ENCODE measurements at regions not wholly inside any gene's neighbourhood (a gene's known extent, or its start where the extent isn't known, plus 50 kb on each side); places are given as distances from the start of the nearest gene placed in this dataset.
"Not testable (repeated sequence)": the region's sequence is repeated elsewhere in the genome, so short reads cannot be mapped to it uniquely, and the experiment has no call there.

DNA sequence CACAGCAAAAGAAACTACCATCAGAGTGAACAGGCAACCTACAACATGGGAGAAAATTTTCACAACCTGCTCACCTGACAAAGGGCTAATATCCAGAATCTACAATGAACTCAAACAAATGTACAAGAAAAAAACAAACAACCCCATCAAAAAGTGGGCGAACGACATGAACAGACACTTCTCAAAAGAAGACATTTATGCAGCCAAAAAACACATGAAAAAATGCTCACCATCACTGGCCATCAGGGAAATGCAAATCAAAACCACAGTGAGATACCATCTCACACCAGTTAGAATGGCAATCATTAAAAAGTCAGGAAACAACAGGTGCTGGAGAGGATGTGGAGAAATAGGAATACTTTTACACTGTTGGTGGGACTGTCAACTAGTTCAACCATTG lies 207.8 kb downstream of the USP6NL start:
- not testable (repeated sequence) for H3K36me3 Mint-ChIP-seq (ENCODE audit: low read depth); H3K4me3 Mint-ChIP-seq (ENCODE audit: unreplicated experiment); H3K27me3 Mint-ChIP-seq (ENCODE audit: low read depth); H3K9me3 Mint-ChIP-seq (ENCODE audit: low read depth); DNase-seq (ENCODE audit: low spot score); H3K4me1 Mint-ChIP-seq (ENCODE audit: low read depth); H3K27ac Mint-ChIP-seq (ENCODE audit: unreplicated experiment)

DNA sequence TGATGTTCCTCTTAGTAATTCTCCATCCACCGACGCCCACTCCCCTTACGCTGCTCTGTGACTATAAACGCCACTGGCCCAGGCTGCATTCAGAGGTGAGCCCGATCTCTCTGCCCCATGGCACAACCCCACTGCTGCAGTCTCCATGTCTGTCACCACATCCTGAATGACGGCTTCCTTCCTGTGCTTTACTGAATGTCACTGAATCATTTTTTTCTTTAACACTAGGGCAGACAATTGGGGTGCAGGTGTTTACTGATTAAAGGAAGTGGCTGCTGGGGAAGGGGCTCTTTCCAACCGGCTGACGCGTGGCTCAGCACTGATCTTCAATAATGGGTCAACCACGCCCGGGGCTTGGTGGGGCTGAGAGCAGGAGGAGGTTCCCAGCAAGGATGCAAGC lies 208.3 kb downstream of the USP6NL start:
- H3K27me3 Mint-ChIP-seq (ENCODE audit: low read depth) = no peaks in the 10 kb centered on the region
- no peak for DNase-seq (ENCODE audit: low spot score)
- no peak overlapping the region for H3K4me3 Mint-ChIP-seq (ENCODE audit: unreplicated experiment)
- no peak overlapping the region for H3K27ac Mint-ChIP-seq (ENCODE audit: unreplicated experiment)
- no peaks in the 10 kb centered on the region for H3K36me3 Mint-ChIP-seq (ENCODE audit: low read depth)
- TF ChIP-seq, protein P1, sequence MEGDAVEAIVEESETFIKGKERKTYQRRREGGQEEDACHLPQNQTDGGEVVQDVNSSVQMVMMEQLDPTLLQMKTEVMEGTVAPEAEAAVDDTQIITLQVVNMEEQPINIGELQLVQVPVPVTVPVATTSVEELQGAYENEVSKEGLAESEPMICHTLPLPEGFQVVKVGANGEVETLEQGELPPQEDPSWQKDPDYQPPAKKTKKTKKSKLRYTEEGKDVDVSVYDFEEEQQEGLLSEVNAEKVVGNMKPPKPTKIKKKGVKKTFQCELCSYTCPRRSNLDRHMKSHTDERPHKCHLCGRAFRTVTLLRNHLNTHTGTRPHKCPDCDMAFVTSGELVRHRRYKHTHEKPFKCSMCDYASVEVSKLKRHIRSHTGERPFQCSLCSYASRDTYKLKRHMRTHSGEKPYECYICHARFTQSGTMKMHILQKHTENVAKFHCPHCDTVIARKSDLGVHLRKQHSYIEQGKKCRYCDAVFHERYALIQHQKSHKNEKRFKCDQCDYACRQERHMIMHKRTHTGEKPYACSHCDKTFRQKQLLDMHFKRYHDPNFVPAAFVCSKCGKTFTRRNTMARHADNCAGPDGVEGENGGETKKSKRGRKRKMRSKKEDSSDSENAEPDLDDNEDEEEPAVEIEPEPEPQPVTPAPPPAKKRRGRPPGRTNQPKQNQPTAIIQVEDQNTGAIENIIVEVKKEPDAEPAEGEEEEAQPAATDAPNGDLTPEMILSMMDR (IDR thresholded peaks at IDR 0.05) = no peak
- peaks cover 3% of the 10 kb centered on the region for H3K9me3 Mint-ChIP-seq (ENCODE audit: low read depth)
- peaks cover 4% of the 10 kb centered on the region for H3K4me1 Mint-ChIP-seq (ENCODE audit: low read depth)

DNA sequence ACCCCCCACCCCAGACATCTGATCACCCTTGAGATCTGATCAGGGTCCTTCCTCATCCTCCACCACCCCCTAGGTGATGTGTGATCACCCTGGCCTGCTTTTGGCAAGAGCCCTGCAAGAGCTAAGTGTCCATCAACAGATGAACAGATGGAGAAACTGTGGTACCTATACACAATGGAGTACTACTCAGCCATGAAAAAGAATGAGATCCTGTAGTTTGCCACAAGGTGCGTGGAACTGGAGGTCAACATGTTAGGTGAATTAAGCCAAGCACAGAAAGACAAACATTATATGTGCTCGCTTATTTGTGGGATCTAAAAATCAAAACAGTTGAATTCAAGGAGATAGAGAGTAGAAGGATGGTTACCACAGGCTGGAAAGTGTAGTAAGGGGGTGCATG lies 209.1 kb downstream of the USP6NL start:
- H3K27ac Mint-ChIP-seq (ENCODE audit: unreplicated experiment) = no peak overlapping the region
- no peaks in the 10 kb centered on the region for H3K27me3 Mint-ChIP-seq (ENCODE audit: low read depth)
- no peaks in the 10 kb centered on the region for H3K36me3 Mint-ChIP-seq (ENCODE audit: low read depth)
- no peak overlapping the region for H3K4me3 Mint-ChIP-seq (ENCODE audit: unreplicated experiment)
- TF ChIP-seq, protein P1 (IDR thresholded peaks at IDR 0.05) = no peak
- peaks cover 4% of the 10 kb centered on the region for H3K4me1 Mint-ChIP-seq (ENCODE audit: low read depth)
- H3K9me3 Mint-ChIP-seq (ENCODE audit: low read depth) = peaks cover 3% of the 10 kb centered on the region
- DNase-seq (ENCODE audit: low spot score) = no peak

- Mint-ChIP-seq H3K9me3 (ENCODE audit: low read depth) (peaks cover 3% of the 10 kb centered on the region), H3K4me3 (ENCODE audit: unreplicated experiment) (no peak overlapping the region), H3K4me1 (ENCODE audit: low read depth) (peaks cover 4% of the 10 kb centered on the region), H3K27ac (ENCODE audit: unreplicated experiment) (no peak overlapping the region), H3K36me3 (ENCODE audit: low read depth) (no peaks in the 10 kb centered on the region), H3K27me3 (ENCODE audit: low read depth) (no peaks in the 10 kb centered on the region)
- DNase-seq (ENCODE audit: low spot score) = no peak
- TF ChIP-seq, protein P1 (IDR thresholded peaks at IDR 0.05) = no peak
Observed at GRCh38 chr10:11401264-11402235, 209.9 kb downstream of the USP6NL start.

DNA sequence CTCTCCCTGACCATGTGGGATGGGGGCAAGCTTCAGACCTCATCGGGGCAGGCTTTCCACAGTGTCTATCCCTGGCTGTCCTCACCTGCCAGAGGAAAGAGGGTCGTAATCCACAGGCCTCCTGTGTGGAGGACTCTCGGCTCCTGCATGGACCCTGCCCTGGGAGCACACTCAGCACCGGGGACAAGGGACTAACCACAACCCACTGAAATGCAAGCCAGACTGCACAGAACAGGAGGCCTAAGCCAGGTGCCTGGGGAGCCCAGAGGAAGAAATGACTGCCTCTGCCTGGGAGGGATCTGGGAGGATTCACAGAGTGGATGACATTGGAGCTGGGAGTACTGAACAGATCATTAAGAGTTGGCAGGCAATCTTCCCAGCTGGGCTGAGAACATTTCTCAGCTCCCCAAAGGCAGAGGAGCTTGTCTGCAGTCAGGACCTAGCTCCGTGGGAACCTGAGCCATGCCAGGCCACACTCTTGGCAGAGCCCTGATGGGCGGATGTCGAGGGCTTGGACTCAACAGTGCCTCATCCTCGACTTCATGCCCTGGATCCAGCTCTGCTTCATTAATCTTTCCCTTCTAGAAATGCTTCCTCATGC lies 213.4 kb downstream of the USP6NL start:
- Mint-ChIP-seq H3K27me3 (ENCODE audit: low read depth) (peaks cover 6% of the 10 kb centered on the region), H3K4me1 (ENCODE audit: low read depth) (no peaks in the 10 kb centered on the region), H3K27ac (ENCODE audit: unreplicated experiment) (no peak overlapping the region), H3K4me3 (ENCODE audit: unreplicated experiment) (no peak overlapping the region), H3K36me3 (ENCODE audit: low read depth) (no peaks in the 10 kb centered on the region), H3K9me3 (ENCODE audit: low read depth) (peaks cover 3% of the 10 kb centered on the region)
- TF ChIP-seq, protein P1 (IDR thresholded peaks at IDR 0.05) = no peak
- DNase-seq (ENCODE audit: low spot score) = no peak
